ENCODE measurements at regions not wholly inside any gene's neighbourhood (a gene's known extent, or its start where the extent isn't known, plus 50 kb on each side); places are given as distances from the start of the nearest gene placed in this dataset.

GRCh38 chr4:81623434-81623833 lies 151.7 kb upstream of the RASGEF1B start:
- TF ChIP-seq EP300 (IDR thresholded peaks at IDR 0.05; ENCODE audit: borderline replicate concordance in 1 of 2, low read depth in 2 of 2, low read length in 2 of 2) (no peak), GTF2F1 (IDR thresholded peaks at IDR 0.05; ENCODE audit: borderline replicate concordance, low read depth, low read length) (no peak), CTCF (IDR thresholded peaks at IDR 0.05; ENCODE audit: control extremely low read depth in 1 of 3, insufficient read depth in 1 of 3, low read depth in 1 of 3, low read length in 3 of 3) (no peak), TEAD4 (IDR thresholded peaks at IDR 0.05; ENCODE audit: low read depth, low read length) (no peak), TAF1 (IDR thresholded peaks at IDR 0.05; ENCODE audit: low read depth, low read length) (no peak), RFX5 (IDR thresholded peaks at IDR 0.05; ENCODE audit: borderline replicate concordance, low read depth, low read length) (no peak), POLR2A (IDR thresholded peaks at IDR 0.05; ENCODE audit: control extremely low read depth in 1 of 2, low read depth in 2 of 2, low read length in 2 of 2) (no peak), POLR2AphosphoS5 (IDR thresholded peaks at IDR 0.05; ENCODE audit: low read depth, low read length) (no peak)

All from H1 (cell line).